ENCODE measurements at regions not wholly inside any gene's neighbourhood (a gene's known extent, or its start where the extent isn't known, plus 50 kb on each side); places are given as distances from the start of the nearest gene placed in this dataset.

DNA sequence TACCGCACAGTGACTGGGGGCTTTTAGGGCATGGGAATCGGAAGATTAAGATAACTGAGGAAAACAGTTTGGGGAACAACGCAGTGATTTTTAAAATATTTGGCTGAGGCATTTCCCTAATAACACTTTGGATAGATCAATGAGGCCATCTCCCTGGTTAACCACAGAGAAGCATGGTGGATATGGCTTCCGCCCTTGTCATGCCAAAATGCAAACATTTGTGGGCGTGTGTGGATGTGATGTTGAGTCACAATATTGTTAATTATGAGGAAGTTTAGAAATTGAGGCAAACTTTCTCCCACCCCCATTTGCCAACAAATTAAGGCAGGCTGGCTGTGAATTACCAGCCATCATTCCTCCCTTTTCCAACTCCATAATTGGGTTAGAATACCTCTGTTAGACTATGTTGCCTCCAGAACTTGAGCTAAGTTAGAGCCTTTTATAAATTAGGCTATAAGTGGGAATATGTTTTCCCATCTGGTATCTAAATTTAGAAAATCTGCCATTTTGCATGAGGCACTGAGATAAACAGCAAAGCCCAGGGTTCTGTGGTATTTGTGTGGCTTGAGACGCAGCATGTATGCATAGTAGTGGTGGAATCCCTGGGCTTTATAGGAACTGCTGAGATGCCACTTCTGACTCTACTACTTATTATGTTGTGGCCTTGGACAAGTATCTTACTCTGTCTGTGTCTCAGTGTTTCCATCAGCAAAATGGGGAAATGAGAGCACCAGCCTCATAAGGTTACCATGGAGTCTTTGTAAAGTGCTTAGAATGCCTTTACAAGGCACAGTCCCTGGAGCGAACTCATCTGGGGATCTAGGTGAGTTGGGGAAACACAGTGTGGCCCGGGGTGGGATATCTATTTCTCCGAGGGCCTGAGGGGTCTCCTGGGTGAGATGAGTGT, 154.6 kb downstream of the C1orf94 start:
- no peak for DNase-seq

GRCh38 chr1:34332996-34333395, 156.3 kb downstream of the C1orf94 start:
- no peak for DNase-seq

GRCh38 chr1:34338871-34339270, 162.2 kb downstream of the C1orf94 start:
- no peak for DNase-seq

DNA sequence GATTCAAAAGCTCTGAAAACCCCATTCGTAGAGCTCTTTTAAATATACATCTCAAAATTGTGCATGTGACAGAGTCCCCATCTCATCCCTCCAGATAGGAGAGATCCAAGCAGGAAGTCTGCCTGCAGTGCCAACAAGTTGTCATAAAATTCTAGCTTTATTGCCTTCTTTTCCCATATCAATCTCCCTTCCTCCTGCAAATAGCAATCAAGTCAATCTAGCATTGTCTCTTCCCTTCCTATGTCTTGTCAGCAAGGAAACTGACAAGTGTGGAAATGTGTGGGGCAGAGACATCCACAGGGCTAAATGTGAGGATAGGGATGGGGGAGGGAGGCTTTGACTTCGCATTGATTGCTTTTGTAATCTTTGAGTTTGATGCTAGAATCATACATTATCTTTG, 165.2 kb downstream of the C1orf94 start:
- no peak for DNase-seq

DNA sequence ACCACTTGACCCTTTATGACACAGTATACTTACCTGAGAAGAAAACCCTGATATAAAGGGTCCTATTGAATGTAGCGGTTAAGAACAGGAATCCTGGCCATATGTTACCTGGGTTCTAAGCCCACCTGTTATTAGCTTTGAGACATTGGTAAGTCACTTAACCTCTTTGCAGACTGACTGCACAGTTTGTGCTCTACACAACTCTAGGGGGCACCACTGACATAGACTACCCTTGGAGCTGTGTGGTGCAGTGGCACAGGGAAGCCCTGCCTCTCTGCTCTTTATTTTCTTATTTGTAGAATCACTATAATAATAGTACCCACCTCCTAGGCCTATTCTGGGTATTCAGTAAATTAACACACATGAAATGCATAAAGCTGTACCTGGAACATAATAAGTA, 165.6 kb downstream of the C1orf94 start:
- DNase-seq, result no peak

- DNase-seq, result no peak
Observed at GRCh38 chr1:34346128-34346527, 169.4 kb downstream of the C1orf94 start.

DNA sequence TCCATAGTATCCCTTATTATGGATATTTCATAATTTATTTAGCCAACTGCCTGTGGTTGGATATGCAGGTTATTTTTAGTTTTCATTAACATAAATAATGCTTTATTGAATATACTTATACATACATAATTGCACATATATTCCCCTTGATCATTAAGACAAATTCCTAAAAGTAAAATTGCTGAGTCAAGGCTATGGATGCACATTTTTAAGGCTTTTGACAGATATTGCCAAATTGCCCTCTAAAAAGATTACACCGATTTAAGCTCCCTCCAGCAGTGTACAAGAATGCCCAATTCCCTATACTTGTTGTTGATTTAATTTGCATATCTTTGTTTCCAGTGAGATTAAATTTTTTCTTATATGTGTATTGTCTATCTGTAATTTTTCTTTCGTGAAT, 176.7 kb downstream of the C1orf94 start:
- DNase-seq, result no peak

GRCh38 chr1:34354367-34354766, 177.7 kb downstream of the C1orf94 start:
- no peak for DNase-seq

GRCh38 chr1:34356853-34357252, 180.1 kb downstream of the C1orf94 start:
- DNase-seq, result no peak

- no peak for DNase-seq
Observed at GRCh38 chr1:34358636-34359035, 181.9 kb downstream of the C1orf94 start.

DNA sequence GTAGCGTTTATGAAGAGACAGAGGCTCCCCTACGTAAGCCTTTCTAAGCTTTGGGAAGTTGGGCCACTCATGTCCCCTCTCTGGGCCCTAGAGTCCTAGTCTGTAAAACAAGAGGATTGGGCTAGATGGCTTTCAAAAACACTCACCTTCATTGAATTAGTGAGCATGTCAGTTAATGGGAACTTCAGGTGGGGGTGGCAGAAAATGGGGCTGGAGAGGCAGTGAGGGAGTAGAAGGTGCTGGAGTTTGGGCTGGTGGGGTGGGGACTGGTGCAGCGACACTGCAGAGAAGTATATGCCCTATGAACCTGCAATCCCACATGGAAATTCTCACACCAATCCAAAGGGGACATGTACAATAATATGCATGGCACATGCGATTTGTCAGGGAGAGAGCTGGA, 182.7 kb downstream of the C1orf94 start:
- no peak for DNase-seq

GRCh38 chr1:34360574-34360973, 183.9 kb downstream of the C1orf94 start:
- DNase-seq, result no peak

DNA sequence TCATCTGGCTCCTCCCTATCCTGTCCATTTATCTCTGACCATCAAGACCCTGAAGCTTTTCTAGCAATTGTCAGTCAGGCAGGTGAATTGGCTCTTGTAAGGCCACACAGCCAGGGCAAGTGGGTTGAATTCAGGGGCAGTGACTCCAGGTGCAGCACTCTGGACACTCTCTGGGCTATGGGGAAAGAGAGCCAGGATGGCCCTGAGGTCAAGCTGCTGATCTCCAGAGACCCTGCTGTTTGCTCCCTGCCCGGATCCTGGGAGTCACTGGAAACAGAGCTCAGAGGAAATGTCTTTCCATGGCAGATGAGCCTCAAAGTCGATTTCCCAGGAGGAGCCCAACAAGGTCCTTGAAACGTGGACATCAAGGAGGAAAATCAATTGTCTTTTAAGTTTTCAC, 184.4 kb downstream of the C1orf94 start:
- no peak for DNase-seq

DNA sequence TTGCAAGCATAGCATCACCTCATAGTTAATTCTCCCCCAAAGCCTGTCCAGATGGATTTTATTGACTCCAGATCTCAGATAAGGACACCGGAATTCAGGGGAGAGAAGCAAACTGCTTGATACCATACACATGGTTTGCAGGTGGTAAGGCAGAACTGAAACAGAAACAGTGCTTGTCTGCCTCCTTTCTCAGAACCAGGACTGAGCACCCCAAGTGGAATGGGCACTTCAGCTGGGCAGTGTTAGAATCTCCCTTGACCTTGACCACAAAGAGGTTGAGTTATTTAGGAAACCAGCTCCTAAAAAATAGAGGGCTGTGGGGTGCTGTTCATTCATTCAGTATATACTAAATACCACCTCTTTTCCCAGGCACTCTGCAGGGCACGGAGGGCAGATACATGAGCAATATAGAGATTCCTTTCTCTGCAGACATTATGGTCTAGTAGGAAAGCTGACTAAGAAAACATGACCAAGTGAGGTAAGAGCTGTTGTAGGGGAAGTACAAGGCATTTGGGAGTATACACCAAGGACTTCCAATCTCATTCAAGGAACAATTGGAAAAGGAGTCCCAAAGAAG, 185.2 kb downstream of the C1orf94 start:
- no peak for DNase-seq

- no peak for DNase-seq
Observed at GRCh38 chr1:34362949-34363348, 186.2 kb downstream of the C1orf94 start.

- DNase-seq, result no peak
Observed at GRCh38 chr1:34363447-34363846, 186.7 kb downstream of the C1orf94 start.

- no peak for DNase-seq
Observed at GRCh38 chr1:34363915-34364314, 187.2 kb downstream of the C1orf94 start.

- no peak for DNase-seq
Observed at GRCh38 chr1:34364376-34364775, 187.7 kb downstream of the C1orf94 start.

- DNase-seq, result no peak
Observed at GRCh38 chr1:34365295-34365694, 188.6 kb downstream of the C1orf94 start.

GRCh38 chr1:34366875-34367624, 190.3 kb downstream of the C1orf94 start:
- no peak for DNase-seq

- no peak for DNase-seq
Observed at GRCh38 chr1:34367954-34368353, 191.2 kb downstream of the C1orf94 start.

DNA sequence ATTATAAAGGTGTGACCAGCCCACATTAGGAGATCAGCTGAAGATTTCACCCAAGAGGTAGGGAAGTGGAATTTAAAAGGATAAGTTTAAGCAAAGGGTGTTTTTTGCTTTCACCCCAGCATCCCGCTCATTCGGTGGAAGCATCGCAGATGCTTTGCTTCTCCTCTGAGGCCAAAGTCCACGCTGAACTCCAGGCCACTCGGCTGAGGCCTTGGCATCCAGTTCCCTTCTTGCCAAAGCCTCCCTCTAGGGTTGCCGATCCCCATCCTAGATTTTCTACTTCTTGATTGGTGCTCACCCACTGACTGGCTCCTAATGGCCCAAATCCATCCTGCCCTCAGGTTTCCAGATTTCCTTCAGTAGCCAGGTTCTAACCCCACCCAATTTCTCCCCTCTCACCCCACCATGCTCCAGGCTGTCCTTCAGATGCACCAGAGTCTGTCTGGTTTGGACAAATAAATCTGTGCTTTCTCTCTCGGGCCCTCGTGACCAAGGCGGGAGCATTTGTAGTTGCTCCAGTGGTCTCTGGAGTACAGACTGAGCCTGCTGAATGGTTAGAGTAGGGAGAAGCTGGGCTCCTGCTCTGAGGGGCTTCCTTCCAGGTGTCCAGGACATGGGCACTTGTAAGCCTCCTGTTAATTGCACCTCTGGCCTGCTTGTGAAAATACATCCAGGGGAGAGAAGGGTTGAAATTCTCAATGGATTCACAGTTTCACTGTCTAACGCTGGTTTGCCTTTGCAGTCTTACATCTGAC, 193.2 kb downstream of the C1orf94 start:
- DNase-seq, result no peak

DNA sequence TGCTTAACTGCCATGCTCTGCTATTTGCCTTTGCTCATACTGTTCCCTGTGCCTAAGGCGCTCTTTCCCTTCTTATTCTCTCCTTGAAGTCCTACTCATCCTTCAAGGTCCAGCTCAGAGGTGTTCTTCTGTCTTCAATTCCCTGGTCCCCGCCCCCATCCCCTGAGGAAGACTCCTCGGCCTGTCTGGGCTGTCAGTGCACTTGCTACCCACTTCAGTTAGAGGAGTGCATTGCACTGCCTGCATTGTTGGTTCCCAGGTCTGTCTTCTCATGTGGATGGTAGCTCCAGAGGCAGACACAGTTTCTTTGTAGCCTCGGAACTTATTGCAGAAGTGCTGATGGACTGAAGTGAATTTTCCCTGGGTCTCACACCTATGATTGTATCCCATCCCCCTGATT, 194.0 kb downstream of the C1orf94 start:
- DNase-seq, result no peak

Measured in central memory CD4-positive, alpha-beta T cell (primary cell).